Lower leg skin (tissue), 3 donors: ENCODE measurements at regions not wholly inside any gene's neighbourhood (a gene's known extent, or its start where the extent isn't known, plus 50 kb on each side); places are given as distances from the start of the nearest gene placed in this dataset.

Experiments
- POLR2A ChIP-seq, 2 donors: fragments of 450-650 bp; IDR thresholded peaks; one replicate each; pipeline ENCODE4 v1.6.1; 2016 to 2017; ENCODE audit warnings: antibody characterized with exemption in 2 of 2, mild to moderate bottlenecking in 1 of 2, moderate library complexity in 1 of 2
- TF ChIP-seq, protein P1 (sequence below), 3 donors: fragments of 450-650 bp; IDR thresholded peaks; one replicate each; pipeline ENCODE4 v1.5.1; 2016; ENCODE audit warnings: antibody characterized with exemption in 3 of 3, mild to moderate bottlenecking in 3 of 3, moderate library complexity in 2 of 3

DNA sequence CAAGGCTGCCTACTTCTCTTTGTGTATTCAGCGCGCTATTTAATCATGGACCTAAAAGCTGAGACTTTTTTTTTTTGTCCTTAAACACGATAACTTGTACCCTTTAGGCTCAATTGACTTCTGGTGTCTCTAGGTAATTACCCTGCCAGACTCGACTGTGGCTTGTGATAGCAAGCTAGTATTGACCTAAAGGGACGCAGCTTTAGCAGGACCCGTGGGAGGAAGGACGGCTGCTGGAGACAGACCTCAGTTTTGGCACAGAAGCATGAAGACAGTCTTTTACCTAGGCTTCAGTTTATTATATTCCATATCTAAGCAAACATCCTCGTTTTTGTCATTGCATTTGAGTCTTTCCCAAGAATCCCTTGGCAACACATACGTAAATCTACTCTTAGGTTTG, 115.3 kb downstream of the SMC2 start:
- TF ChIP-seq, protein P1, sequence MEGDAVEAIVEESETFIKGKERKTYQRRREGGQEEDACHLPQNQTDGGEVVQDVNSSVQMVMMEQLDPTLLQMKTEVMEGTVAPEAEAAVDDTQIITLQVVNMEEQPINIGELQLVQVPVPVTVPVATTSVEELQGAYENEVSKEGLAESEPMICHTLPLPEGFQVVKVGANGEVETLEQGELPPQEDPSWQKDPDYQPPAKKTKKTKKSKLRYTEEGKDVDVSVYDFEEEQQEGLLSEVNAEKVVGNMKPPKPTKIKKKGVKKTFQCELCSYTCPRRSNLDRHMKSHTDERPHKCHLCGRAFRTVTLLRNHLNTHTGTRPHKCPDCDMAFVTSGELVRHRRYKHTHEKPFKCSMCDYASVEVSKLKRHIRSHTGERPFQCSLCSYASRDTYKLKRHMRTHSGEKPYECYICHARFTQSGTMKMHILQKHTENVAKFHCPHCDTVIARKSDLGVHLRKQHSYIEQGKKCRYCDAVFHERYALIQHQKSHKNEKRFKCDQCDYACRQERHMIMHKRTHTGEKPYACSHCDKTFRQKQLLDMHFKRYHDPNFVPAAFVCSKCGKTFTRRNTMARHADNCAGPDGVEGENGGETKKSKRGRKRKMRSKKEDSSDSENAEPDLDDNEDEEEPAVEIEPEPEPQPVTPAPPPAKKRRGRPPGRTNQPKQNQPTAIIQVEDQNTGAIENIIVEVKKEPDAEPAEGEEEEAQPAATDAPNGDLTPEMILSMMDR (IDR thresholded peaks at IDR 0.05), result no peak
- no peak for TF ChIP-seq POLR2A (IDR thresholded peaks at IDR 0.05)
